ENCODE measurements at regions not wholly inside any gene's neighbourhood (a gene's known extent, or its start where the extent isn't known, plus 50 kb on each side); places are given as distances from the start of the nearest gene placed in this dataset.

DNA sequence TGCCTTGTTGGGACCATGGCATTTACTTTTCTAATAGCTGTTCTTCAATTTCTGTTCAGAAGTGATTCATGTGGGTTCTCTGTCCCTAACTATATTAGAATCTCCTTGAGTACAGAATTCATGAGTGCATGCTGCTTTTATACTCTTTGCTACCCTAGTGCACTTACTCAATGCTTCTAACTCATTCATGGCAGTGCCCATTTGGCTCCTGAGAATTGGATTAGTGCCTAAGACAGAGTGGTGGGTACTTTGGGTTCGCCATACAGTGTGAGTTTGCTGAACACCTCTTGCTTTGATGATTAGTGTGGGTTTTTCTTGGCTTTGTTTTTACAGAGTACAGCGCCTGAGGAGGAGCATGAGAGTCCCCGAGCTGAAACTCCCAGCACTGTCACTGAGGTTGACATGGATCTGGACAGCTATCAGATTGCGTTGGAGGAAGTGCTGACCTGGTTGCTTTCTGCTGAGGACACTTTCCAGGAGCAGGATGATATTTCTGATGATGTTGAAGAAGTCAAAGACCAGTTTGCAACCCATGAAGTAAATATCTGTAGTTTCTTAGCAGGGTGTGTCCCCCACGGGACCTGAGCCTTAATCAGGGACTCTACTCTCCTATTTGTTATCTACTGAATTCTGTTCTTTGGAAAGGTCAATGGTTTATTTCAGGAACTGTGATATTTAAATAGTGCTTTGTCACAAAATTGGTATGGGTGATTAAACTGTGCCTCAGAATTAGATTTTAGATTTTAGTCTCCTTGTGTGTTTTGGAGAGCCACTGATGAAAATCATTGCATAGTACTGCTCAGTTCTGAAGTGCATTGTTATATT, 150.7 kb downstream of the UTRN start:
- Histone ChIP-seq H3K27ac (ENCODE audit: low read length in 2 of 2) (no peak overlapping the region), H3K4me2 (replicated peaks; ENCODE audit: low read depth, low read length, poor library complexity, severe bottlenecking) (no peak overlapping the region), H3K9me3 (ENCODE audit: control extremely low read depth in 1 of 3, control insufficient read depth in 2 of 3, insufficient read depth in 1 of 3, low read length in 2 of 3) (no peaks in the 10 kb centered on the region), H3K4me3 (ENCODE audit: control extremely low read depth in 1 of 5, extremely low read depth in 1 of 5, insufficient read depth in 1 of 5, low read depth in 2 of 5, low read length in 4 of 5) (no peak overlapping the region), H3K36me3 (replicated peaks in 1 of 2; ENCODE audit: control extremely low read depth in 1 of 2, control insufficient read depth in 1 of 2, extremely low read depth in 1 of 2, insufficient read depth in 2 of 2, low read length in 1 of 2) (peaks cover 7 to 68% of the 10 kb centered on the region in 2 experiments), H4K20me1 (ENCODE audit: control insufficient read depth, insufficient read depth, low read length, poor library complexity, severe bottlenecking) (peaks cover 7% of the 10 kb centered on the region), H3K79me2 (ENCODE audit: control insufficient read depth, insufficient read depth, low read length) (no peaks in the 10 kb centered on the region), H3K9ac (ENCODE audit: low read length) (no peak overlapping the region), H3K4me1 (ENCODE audit: control insufficient read depth in 2 of 2, insufficient read depth in 2 of 2, low read length in 2 of 2) (no peaks in the 10 kb centered on the region), H2AFZ (ENCODE audit: insufficient read depth, low read depth, low read length, poor library complexity, severe bottlenecking) (no peak overlapping the region), H3K27me3 (replicated peaks in 1 of 4; ENCODE audit: control extremely low read depth in 1 of 4, control insufficient read depth in 3 of 4, insufficient read depth in 4 of 4, low read length in 3 of 4) (no peaks in the 10 kb centered on the region)
- ChIA-PET POLR2A (no interaction called here), CTCF (interaction anchor here (0.6 kb wide), 1 partner anchor 70 kb away, joined by 3 read pairs; no protein-coding TSS in a partner anchor)
- TF ChIP-seq, protein P1, sequence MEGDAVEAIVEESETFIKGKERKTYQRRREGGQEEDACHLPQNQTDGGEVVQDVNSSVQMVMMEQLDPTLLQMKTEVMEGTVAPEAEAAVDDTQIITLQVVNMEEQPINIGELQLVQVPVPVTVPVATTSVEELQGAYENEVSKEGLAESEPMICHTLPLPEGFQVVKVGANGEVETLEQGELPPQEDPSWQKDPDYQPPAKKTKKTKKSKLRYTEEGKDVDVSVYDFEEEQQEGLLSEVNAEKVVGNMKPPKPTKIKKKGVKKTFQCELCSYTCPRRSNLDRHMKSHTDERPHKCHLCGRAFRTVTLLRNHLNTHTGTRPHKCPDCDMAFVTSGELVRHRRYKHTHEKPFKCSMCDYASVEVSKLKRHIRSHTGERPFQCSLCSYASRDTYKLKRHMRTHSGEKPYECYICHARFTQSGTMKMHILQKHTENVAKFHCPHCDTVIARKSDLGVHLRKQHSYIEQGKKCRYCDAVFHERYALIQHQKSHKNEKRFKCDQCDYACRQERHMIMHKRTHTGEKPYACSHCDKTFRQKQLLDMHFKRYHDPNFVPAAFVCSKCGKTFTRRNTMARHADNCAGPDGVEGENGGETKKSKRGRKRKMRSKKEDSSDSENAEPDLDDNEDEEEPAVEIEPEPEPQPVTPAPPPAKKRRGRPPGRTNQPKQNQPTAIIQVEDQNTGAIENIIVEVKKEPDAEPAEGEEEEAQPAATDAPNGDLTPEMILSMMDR (IDR thresholded peaks at IDR 0.05): no peak
- TF ChIP-seq EZH2 (IDR thresholded peaks at IDR 0.05; ENCODE audit: borderline replicate concordance, insufficient read depth, low read depth, low read length, poor library complexity, severe bottlenecking): no peak
- intact Hi-C loops (cut with micrococcal nuclease): no loop called here
- Mint-ChIP-seq H3K4me3 (no peak overlapping the region), H3K9me3 (ENCODE audit: insufficient read depth) (no peaks in the 10 kb centered on the region), H3K4me1 (no peaks in the 10 kb centered on the region), H3K27me3 (no peaks in the 10 kb centered on the region), H3K27ac (peak overlapping the region; percentile 33)
- ATAC-seq (ENCODE audit: low read depth) (no peak), DNase-seq (no peak)
- WGBS (ENCODE audit: insufficient coverage): 100% methylated on average over 3 of the region's 5 CpGs

DNA sequence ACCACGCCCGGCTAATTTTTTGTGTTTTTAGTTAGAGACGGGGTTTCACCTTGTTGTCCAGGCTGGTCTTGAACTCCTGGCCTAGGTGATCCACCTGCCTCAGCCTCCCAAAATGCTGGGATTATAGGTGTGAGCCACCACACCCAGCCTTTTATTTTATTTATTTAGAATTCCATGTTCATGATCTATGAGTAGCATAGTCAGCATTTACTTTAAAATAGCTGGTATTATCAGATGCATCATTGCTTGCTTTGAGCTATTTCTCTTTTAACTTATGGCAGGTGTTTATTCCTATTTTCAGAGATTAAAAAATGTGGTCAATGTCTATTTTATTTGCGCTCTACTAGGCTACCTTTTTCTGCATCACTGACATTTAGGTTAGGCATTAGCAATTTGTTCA, 152.0 kb downstream of the UTRN start:
- no peaks in the 10 kb centered on the region for H3K4me1 ChIP-seq (ENCODE audit: control insufficient read depth in 2 of 2, insufficient read depth in 2 of 2, low read length in 2 of 2)
- TF ChIP-seq, protein P1 (IDR thresholded peaks at IDR 0.05): no peak
- TF ChIP-seq EZH2 (IDR thresholded peaks at IDR 0.05; ENCODE audit: borderline replicate concordance, insufficient read depth, low read depth, low read length, poor library complexity, severe bottlenecking): no peak
- no peak overlapping the region for H3K4me2 ChIP-seq (replicated peaks; ENCODE audit: low read depth, low read length, poor library complexity, severe bottlenecking)
- H3K9me3 ChIP-seq (ENCODE audit: control extremely low read depth in 1 of 3, control insufficient read depth in 2 of 3, insufficient read depth in 1 of 3, low read length in 2 of 3): peaks cover 0 to 8% (median 7%) of the 10 kb centered on the region in 3 donors
- H3K27ac ChIP-seq (ENCODE audit: low read length in 2 of 2): no peak overlapping the region
- H3K4me3 ChIP-seq (ENCODE audit: control extremely low read depth in 1 of 5, extremely low read depth in 1 of 5, insufficient read depth in 1 of 5, low read depth in 2 of 5, low read length in 4 of 5): no peak overlapping the region
- intact Hi-C loops (cut with micrococcal nuclease): no loop called here
- H3K79me2 ChIP-seq (ENCODE audit: control insufficient read depth, insufficient read depth, low read length): no peaks in the 10 kb centered on the region
- no peak for DNase-seq
- H3K4me3 Mint-ChIP-seq: no peak overlapping the region
- H3K9ac ChIP-seq (ENCODE audit: low read length): no peak overlapping the region
- H4K20me1 ChIP-seq (ENCODE audit: control insufficient read depth, insufficient read depth, low read length, poor library complexity, severe bottlenecking): peaks cover 7% of the 10 kb centered on the region
- peaks cover 1 to 70% of the 10 kb centered on the region in 2 experiments for H3K36me3 ChIP-seq (replicated peaks in 1 of 2; ENCODE audit: control extremely low read depth in 1 of 2, control insufficient read depth in 1 of 2, extremely low read depth in 1 of 2, insufficient read depth in 2 of 2, low read length in 1 of 2)
- H3K27ac Mint-ChIP-seq: no peak overlapping the region
- ATAC-seq (ENCODE audit: low read depth): no peak
- POLR2A ChIA-PET: no interaction called here
- no peak overlapping the region for H2AFZ ChIP-seq (ENCODE audit: insufficient read depth, low read depth, low read length, poor library complexity, severe bottlenecking)
- H3K9me3 Mint-ChIP-seq (ENCODE audit: insufficient read depth): peaks cover 5% of the 10 kb centered on the region
- no peaks in the 10 kb centered on the region for H3K4me1 Mint-ChIP-seq
- 96% methylated on average over 3 of the region's 4 CpGs for WGBS (ENCODE audit: insufficient coverage)
- H3K27me3 ChIP-seq (replicated peaks in 1 of 4; ENCODE audit: control extremely low read depth in 1 of 4, control insufficient read depth in 3 of 4, insufficient read depth in 4 of 4, low read length in 3 of 4): no peaks in the 10 kb centered on the region
- CTCF ChIA-PET: interaction anchor here (1.2 kb wide), 1 partner anchor 9 kb away, joined by 6 read pairs; no protein-coding TSS in a partner anchor
- no peaks in the 10 kb centered on the region for H3K27me3 Mint-ChIP-seq
